Fibroblast of pulmonary artery (primary cell): ENCODE measurements at regions not wholly inside any gene's neighbourhood (a gene's known extent, or its start where the extent isn't known, plus 50 kb on each side); places are given as distances from the start of the nearest gene placed in this dataset.

Experiments used
- DNase-seq: peaks from one replicate; pipeline ENCODE4 v3.0.0-alpha.2; 2010; ENCODE audit warnings: low read depth
- H3K4me3 ChIP-seq: replicated peaks from 2 replicates; pipeline ENCODE4 v1.5.1; 2011; ENCODE audit warnings: low read depth, mild to moderate bottlenecking, control low read depth, low read length, moderate library complexity
- TF ChIP-seq, protein P1 (sequence below): IDR thresholded peaks from 2 replicates; pipeline ENCODE4 v1.5.1; 2011; ENCODE audit warnings: mild to moderate bottlenecking, control low read depth, low read length, inconsistent platforms; ENCODE audit errors: missing control alignments

DNA sequence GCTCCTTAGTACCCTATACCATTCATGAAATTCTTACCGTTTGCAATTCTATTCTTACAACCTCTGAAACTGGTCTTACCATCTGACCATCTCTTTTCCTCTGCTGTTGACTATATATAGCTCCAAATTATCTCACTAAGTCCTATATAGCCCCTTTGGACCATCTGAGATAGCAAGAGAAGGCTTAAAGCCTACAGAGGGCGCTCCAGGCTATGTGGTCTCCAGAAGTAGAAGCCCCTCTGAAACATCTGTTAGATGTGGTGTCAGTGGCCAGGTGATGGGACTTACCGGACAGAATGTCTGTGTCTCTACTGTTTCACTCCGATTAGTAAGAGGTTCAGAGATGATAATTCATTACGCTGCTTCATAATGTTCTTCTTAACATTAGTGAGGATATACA, 140.7 kb upstream of the BMP2 start:
- DNase-seq, result no peak
- H3K4me3 ChIP-seq, result no peak overlapping the region
- TF ChIP-seq, protein P1, sequence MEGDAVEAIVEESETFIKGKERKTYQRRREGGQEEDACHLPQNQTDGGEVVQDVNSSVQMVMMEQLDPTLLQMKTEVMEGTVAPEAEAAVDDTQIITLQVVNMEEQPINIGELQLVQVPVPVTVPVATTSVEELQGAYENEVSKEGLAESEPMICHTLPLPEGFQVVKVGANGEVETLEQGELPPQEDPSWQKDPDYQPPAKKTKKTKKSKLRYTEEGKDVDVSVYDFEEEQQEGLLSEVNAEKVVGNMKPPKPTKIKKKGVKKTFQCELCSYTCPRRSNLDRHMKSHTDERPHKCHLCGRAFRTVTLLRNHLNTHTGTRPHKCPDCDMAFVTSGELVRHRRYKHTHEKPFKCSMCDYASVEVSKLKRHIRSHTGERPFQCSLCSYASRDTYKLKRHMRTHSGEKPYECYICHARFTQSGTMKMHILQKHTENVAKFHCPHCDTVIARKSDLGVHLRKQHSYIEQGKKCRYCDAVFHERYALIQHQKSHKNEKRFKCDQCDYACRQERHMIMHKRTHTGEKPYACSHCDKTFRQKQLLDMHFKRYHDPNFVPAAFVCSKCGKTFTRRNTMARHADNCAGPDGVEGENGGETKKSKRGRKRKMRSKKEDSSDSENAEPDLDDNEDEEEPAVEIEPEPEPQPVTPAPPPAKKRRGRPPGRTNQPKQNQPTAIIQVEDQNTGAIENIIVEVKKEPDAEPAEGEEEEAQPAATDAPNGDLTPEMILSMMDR, result no peak

DNA sequence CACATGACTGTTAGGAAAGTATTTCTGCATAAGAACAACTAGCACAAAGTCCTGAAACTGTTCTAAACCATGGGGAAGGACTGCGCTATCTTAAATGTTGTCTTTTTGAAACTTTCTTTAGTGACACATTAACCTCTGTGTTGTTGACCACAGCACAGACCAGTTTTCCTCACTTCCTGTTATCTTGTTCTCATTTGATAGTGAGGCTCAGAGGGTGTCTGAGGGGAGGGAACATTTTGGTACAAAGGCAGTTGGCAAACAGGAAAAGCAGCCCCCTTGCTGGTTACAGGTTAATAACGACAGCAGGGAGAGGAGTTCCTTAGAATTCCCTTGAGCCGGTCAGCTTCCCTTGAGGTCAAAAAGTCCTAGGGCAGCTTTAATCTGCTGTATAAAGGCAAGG, 143.5 kb upstream of the BMP2 start:
- DNase-seq, result no peak
- H3K4me3 ChIP-seq, result no peak overlapping the region
- TF ChIP-seq, protein P1, result no peak

DNA sequence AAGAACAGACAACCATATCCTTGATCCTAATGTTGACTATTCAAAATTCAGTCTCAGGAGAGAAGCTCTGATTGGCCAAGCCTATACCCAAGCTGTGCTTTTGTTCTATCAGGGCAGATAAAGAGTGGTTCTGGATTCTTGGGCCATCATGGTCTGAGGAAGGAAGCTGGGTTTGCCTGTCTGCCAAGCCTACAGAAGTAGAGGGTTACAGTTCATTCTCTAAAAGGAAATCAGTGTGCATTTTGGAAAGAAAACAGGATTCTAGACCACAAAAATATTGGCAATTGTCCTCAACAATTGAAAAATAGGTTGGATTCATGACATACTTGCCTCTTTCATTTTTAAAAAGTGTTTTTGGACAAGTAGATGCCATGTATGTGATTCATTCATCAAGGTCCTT, 145.4 kb upstream of the BMP2 start:
- peak; percentile 17 for DNase-seq
- H3K4me3 ChIP-seq, result no peak overlapping the region
- TF ChIP-seq, protein P1, result no peak

DNA sequence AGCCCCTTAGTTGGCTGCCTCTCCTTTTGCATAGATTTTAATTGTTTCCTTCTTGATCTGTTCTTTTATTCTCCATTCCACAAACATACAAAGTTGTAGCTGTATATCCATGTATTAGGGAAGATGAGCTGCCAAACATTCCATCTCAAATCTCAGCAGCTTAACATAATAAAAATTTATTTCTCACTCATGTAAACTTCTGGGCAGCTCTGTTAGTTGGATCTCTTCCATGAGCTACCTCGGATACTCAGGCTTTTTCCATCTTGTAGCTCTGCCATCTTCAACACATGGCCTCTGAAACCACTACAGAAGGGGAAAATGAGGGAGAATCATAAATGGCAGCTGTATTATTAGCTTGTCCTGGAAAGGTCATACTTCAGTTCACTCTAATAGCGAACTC, 149.4 kb upstream of the BMP2 start:
- TF ChIP-seq, protein P1, result no peak
- no peak overlapping the region for H3K4me3 ChIP-seq
- no peak for DNase-seq

DNA sequence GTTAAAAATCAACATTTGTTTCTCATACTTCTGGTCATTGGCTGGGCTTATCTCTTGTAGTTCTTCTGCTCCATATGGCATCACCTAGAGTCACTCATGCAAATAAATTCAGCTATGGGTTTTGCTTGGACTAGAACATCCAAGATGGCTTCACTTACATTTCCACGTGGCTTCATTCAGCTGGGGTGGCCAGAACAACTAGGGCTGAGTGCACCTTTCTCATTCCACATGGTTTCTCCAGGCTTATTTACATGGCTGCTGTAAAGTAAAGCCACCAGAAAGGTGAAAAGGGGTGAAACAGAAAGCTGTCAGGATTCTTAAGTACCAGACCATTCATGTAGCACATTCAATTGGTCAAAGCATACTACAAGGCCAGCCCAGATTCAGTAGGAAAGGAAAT, 151.1 kb upstream of the BMP2 start:
- H3K4me3 ChIP-seq, result no peak overlapping the region
- TF ChIP-seq, protein P1, result no peak
- DNase-seq, result no peak

DNA sequence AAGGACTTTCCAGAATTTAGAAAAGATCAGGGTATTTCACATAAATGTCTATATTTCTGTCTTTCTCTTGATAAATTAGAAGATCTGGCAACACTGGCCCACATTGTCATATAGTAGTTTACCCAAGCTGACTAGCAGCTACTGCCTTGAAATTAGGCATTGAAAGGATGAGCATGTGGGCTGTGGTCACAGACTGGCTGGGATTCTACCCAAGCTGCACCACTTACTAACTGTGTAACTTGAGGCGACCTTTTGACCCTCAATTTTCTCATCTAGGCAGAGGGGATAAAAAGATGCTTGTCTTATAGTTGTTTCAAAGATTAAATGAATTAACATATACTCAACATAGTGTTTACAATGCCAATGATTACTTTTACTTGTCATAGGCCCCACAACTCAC, 152.7 kb upstream of the BMP2 start:
- DNase-seq, result no peak
- TF ChIP-seq, protein P1, result no peak
- H3K4me3 ChIP-seq, result no peak overlapping the region

DNA sequence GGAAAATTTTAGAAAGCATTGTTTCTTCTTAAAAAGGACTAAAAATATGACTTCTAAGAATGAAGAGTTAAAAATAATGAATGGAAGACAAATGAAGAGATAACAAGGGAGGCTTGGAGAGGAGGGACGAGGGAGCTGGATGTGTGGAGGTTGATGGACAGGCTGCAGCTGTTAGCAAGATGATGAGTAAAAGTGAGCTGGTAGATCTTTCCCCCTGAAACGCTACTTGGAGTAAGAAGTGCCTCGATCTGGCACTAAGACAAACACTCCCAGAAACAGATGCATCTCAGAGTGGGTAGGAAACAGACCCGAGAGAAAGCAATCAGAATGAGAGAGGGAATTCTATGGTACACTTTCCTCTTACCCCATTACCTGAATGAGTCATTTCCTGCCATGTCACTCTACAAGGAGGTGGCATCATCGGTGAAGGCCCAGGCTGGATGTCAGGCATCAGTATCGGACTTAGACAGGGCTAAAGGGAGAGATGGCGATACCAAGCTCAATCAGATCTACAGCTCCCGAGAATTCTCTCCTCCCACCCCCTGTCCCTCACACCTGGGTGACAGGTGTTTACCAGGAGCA, 154.1 kb upstream of the BMP2 start:
- no peak for DNase-seq
- TF ChIP-seq, protein P1, result no peak
- no peak overlapping the region for H3K4me3 ChIP-seq
